ENCODE measurements at regions not wholly inside any gene's neighbourhood (a gene's known extent, or its start where the extent isn't known, plus 50 kb on each side); places are given as distances from the start of the nearest gene placed in this dataset.

- H3K14ac ChIP-seq (ENCODE audit: insufficient read length): no peak overlapping the region
- no peaks in the 10 kb centered on the region for H3K36me3 ChIP-seq (ENCODE audit: control insufficient read depth in 2 of 4, insufficient read depth in 4 of 4, low read length in 3 of 4)
- peaks cover 2 to 4% of the 10 kb centered on the region in 2 experiments; a peak in 2 of 4 replicates for H3K9me3 ChIP-seq (ENCODE audit: insufficient read depth in 2 of 2, low read depth in 1 of 2, low read length in 1 of 2)
- no peak overlapping the region for H3K9ac ChIP-seq (replicated peaks in 1 of 4; ENCODE audit: extremely low read depth in 1 of 4, low read depth in 3 of 4, low read length in 3 of 4)
- no peak overlapping the region for H4K8ac ChIP-seq (ENCODE audit: extremely low read depth, insufficient read depth, low read length)
- H3K4me3 ChIP-seq (ENCODE audit: extremely low read depth in 1 of 4, insufficient read depth in 2 of 4, low read depth in 3 of 4, low read length in 4 of 4): no peak overlapping the region
- no peak overlapping the region for H2BK5ac ChIP-seq (ENCODE audit: low read depth, low read length)
- no peak overlapping the region for H4K5ac ChIP-seq (ENCODE audit: insufficient read length, low read depth, low read length)
- no peaks in the 10 kb centered on the region for H3K23me2 ChIP-seq (ENCODE audit: low read depth, low read length)
- no peak overlapping the region for H2BK12ac ChIP-seq (ENCODE audit: low read depth, low read length)
- no peak overlapping the region for H3K56ac ChIP-seq (replicated peaks; ENCODE audit: insufficient read length, low read depth, low read length)
- DNase-seq (ENCODE audit: low read depth in 1 of 2, low spot score in 2 of 2): no peak
- H3K27ac ChIP-seq (ENCODE audit: low read depth, low read length): no peak overlapping the region
- no peak overlapping the region for H2BK20ac ChIP-seq (ENCODE audit: low read length)
- H3K79me2 ChIP-seq (ENCODE audit: control insufficient read depth in 1 of 2, insufficient read depth in 2 of 2, low read length in 2 of 2): no peaks in the 10 kb centered on the region
- H3K4ac ChIP-seq (replicated peaks; ENCODE audit: insufficient read length, low read depth, low read length): no peak overlapping the region
- WGBS, 2 experiments (ENCODE audit: extremely low coverage in 1 of 2, insufficient coverage in 1 of 2, insufficient read length in 1 of 2, insufficient replicate concordance in 2 of 2, low coverage in 1 of 2, low lambda C conversion rate in 2 of 2, missing lambda C conversion rate in 1 of 2): 81% methylated on average over 3 of the region's 3 CpGs; no CpG with 5 or more reads in 1 of the 2 experiments
- H2AFZ ChIP-seq (ENCODE audit: low read length): no peak overlapping the region
- H3K23ac ChIP-seq (ENCODE audit: insufficient read length): no peak overlapping the region
- no peak overlapping the region for H4K91ac ChIP-seq (replicated peaks; ENCODE audit: insufficient read length, low read length)
- CTCF ChIA-PET (ENCODE audit: partially characterized antibody): no interaction called here
- no peaks in the 10 kb centered on the region for H4K20me1 ChIP-seq (replicated peaks in 1 of 2; ENCODE audit: control insufficient read depth in 1 of 2, insufficient read depth in 2 of 2, low read length in 2 of 2)
- H3K4me2 ChIP-seq (ENCODE audit: insufficient read depth in 1 of 2, low read depth in 2 of 2, low read length in 2 of 2): no peak overlapping the region
- H3K4me1 ChIP-seq (replicated peaks in 1 of 4; ENCODE audit: control insufficient read depth in 3 of 4, insufficient read depth in 4 of 4, low read length in 3 of 4): peaks cover 0 to 7% (median 4%) of the 10 kb centered on the region in 4 experiments; a peak in 4 of 7 replicates
- no peak overlapping the region for H2AK5ac ChIP-seq (ENCODE audit: low read depth, low read length)
- H2BK15ac ChIP-seq (ENCODE audit: low read length): no peak overlapping the region
- no peaks in the 10 kb centered on the region for H3K27me3 ChIP-seq (replicated peaks in 1 of 4; ENCODE audit: control insufficient read depth in 3 of 4, extremely low read depth in 1 of 4, insufficient read depth in 3 of 4, low read length in 3 of 4)
- no peak overlapping the region for H2BK120ac ChIP-seq (replicated peaks; ENCODE audit: low read depth, low read length)
- POLR2A ChIA-PET (ENCODE audit: partially characterized antibody): interaction anchor here (1.6 to 3.2 kb wide), 4 partner anchors 7 to 80 kb away, joined by 4 to 17 read pairs (median 8); partner anchors contain the start of gene CADPS
- no peak for FAIRE-seq
- H3K18ac ChIP-seq (ENCODE audit: extremely low read depth, low read length): no peak overlapping the region
- H3K79me1 ChIP-seq (ENCODE audit: low read depth, low read length): no peaks in the 10 kb centered on the region
- no peak for TF ChIP-seq SP2 (IDR thresholded peaks at IDR 0.05; ENCODE audit: low read length)
- no peak for TF ChIP-seq BCL11A (IDR thresholded peaks at IDR 0.05; ENCODE audit: low read depth in 2 of 2, low read length in 2 of 2)
- no peak for TF ChIP-seq CBX8 (IDR thresholded peaks at IDR 0.05; ENCODE audit: borderline replicate concordance, low read depth, low read length)
- TF ChIP-seq POLR2AphosphoS5 (IDR thresholded peaks at IDR 0.05; ENCODE audit: low read depth, low read length): no peak
- no peak for TF ChIP-seq HDAC2 (IDR thresholded peaks at IDR 0.05; ENCODE audit: borderline replicate concordance in 1 of 2, low read depth in 2 of 2, low read length in 2 of 2)
- no peak for TF ChIP-seq SRF (IDR thresholded peaks at IDR 0.05; ENCODE audit: low read depth, low read length)
- no peak for TF ChIP-seq HDAC6 (IDR thresholded peaks at IDR 0.05; ENCODE audit: low read depth, low read length)
- no peak for TF ChIP-seq BRCA1 (IDR thresholded peaks at IDR 0.05; ENCODE audit: low read depth, low read length)
- no peak for TF ChIP-seq E2F6 (IDR thresholded peaks at IDR 0.05)
- TF ChIP-seq SIX5 (IDR thresholded peaks at IDR 0.05; ENCODE audit: low read depth, low read length): no peak
- TF ChIP-seq RNF2 (IDR thresholded peaks at IDR 0.05; ENCODE audit: borderline replicate concordance, low read depth, low read length, missing control alignments, poor library complexity, severe bottlenecking): no peak
- TF ChIP-seq TCF12 (IDR thresholded peaks at IDR 0.05; ENCODE audit: low read depth, low read length): no peak
- no peak for TF ChIP-seq MAX (IDR thresholded peaks at IDR 0.05)
- no peak for TF ChIP-seq JUN (IDR thresholded peaks at IDR 0.05; ENCODE audit: low read depth, low read length)
Measured at GRCh38 chr3:62942227-62942626, 67.0 kb upstream of the CADPS start.
